GM19099 (cell line): ENCODE measurements at regions not wholly inside any gene's neighbourhood (a gene's known extent, or its start where the extent isn't known, plus 50 kb on each side); places are given as distances from the start of the nearest gene placed in this dataset.

Experiments
- POLR2A ChIP-seq: IDR thresholded peaks from 3 replicates; pipeline ENCODE4 v1.6.1; 2011; ENCODE audit warnings: low read depth; ENCODE audit not compliant: insufficient read length; ENCODE audit errors: extremely low read depth

- TF ChIP-seq POLR2A: no peak
These were observed 63.6 kb upstream of the ZNF217 start for GRCh38 chr20:53657279-53657678.

- TF ChIP-seq POLR2A: no peak
These were observed 62.9 kb upstream of the ZNF217 start for GRCh38 chr20:53656293-53657202.

- TF ChIP-seq POLR2A: no peak
These were observed 62.1 kb upstream of the ZNF217 start for GRCh38 chr20:53655625-53656292.

DNA sequence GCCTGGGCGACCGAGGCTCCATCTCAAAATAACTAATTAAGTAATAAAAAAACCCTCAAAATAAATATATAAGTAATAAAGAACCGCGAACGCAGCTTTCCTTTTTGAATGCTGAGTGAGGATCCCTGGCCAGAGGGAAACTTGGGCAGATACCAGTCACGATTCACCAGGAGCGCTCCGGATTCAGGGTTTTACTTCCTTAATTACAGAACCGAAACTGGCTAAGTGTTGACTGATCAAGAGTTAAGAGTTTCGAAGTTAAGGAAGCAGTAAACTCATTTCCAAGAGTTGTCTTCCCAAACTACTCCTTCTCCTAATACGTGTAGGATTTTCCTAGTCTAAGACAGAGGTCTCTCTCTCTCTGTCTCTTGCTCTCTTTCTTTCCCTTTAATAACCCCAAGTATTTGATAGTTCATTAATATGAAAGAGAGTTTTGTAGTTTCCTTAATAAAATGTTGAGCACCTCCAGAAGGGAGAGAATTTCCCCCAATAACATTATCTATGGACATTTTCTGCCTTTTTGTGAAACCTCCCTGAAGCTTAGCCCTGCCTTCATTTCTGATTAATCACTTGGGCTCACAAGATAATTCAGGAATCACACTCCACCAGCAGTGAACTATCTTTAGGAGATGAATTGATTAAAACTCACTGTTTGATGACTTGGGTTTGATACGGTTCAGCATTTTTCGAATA lies 61.4 kb upstream of the ZNF217 start:
- TF ChIP-seq POLR2A: no peak

DNA sequence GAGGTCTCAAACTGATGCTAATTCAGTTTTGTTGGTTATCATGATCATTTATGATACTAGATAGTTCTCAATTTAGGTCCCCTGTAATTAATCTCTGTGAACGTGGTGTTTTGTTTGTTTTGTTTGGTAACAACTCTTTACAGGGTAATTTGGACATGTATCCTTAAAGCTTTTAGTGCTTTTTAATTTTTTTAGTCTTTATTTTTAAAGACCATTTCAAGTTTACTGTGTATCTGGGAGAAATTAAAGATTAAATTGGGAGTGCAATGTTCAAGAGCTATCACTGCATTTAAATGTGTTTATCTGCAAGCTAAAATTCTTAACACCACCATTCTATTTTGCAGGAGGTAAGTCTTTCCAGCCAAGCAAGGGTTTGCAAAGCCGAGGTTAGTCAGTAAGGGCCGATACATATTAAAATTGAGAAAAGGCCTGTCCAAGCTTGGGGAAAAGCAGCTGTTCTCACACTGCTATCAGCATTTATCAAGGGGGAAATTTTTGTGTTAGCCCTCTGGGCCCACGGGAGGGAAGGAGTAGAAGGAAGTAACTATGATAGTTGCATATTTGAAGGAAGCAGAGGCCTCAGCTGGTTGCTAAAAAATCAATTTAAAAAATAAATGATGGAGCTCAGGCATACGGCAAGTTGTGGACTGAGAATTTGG lies 59.3 kb upstream of the ZNF217 start:
- TF ChIP-seq POLR2A: no peak

GRCh38 chr20:53652090-53652858 lies 58.6 kb upstream of the ZNF217 start:
- TF ChIP-seq POLR2A: peak; percentile 25

DNA sequence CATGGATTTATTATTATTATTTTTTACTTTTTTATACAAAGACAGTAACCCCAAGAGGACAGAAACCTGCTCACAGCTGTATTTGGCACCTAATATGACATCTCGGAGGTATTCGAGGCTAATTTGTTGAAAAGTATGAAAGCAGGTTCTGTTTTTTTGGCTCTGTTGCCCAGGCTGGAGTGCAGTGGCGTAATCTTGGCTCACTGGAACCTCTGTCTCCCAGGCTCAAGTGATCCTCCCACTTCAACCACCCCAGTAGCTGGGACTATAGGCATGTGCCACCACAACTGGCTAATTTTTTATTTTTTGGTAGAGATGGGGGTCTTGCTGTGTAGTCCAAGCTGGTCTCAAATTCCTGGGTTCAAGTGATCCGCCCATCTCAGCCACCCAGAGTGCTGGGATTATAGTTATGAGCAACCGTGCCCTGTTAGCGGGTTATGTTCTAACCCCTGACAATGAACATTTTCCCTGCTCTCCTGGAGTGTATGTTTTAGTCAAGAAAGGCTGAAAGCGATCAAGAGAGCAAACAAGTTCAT lies 53.7 kb upstream of the ZNF217 start:
- TF ChIP-seq POLR2A: no peak

- TF ChIP-seq POLR2A: no peak
These were observed 52.9 kb upstream of the ZNF217 start for GRCh38 chr20:53646550-53646949.

DNA sequence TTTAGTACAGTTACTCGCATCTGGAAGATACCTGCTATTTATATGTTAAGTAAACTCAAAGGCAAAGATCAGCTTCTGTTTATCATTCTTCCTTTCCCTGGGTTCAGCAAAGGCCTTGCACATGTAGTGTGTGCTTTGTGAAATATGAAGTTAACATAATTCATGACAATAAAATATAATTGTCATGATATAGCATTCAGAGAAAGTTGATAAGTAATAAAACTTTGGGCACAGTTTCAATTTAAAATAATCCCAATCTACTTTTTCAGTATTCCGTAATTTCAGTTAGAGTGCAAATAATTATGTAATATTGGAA lies 51.9 kb upstream of the ZNF217 start:
- TF ChIP-seq POLR2A: no peak
